ENCODE measurements at regions not wholly inside any gene's neighbourhood (a gene's known extent, or its start where the extent isn't known, plus 50 kb on each side); places are given as distances from the start of the nearest gene placed in this dataset.

- no peak for DNase-seq
Observed at GRCh38 chr9:20111173-20111843, 322.5 kb upstream of the SLC24A2 start.

GRCh38 chr9:20095430-20096092 is 306.7 kb upstream of the SLC24A2 start:
- DNase-seq = no peak

GRCh38 chr9:20092561-20092960 is 303.7 kb upstream of the SLC24A2 start:
- DNase-seq = no peak

GRCh38 chr9:20087481-20087880 is 298.6 kb upstream of the SLC24A2 start:
- no peak for DNase-seq

GRCh38 chr9:20085842-20086241 is 297.0 kb upstream of the SLC24A2 start:
- DNase-seq = no peak

- DNase-seq = no peak
Observed at GRCh38 chr9:20084125-20084524, 295.3 kb upstream of the SLC24A2 start.

GRCh38 chr9:20083390-20083789 is 294.6 kb upstream of the SLC24A2 start:
- DNase-seq = no peak

GRCh38 chr9:20082831-20083230 is 294.0 kb upstream of the SLC24A2 start:
- DNase-seq = no peak

- no peak for DNase-seq
Observed at GRCh38 chr9:20082406-20082805, 293.6 kb upstream of the SLC24A2 start.

- no peak for DNase-seq
Observed at GRCh38 chr9:20078246-20078645, 289.4 kb upstream of the SLC24A2 start.

GRCh38 chr9:20074291-20074690 is 285.5 kb upstream of the SLC24A2 start:
- no peak for DNase-seq

- DNase-seq = no peak
Observed at GRCh38 chr9:20070336-20070735, 281.5 kb upstream of the SLC24A2 start.

GRCh38 chr9:20065796-20066700 is 277.2 kb upstream of the SLC24A2 start:
- no peak for DNase-seq

GRCh38 chr9:20065046-20065445 is 276.2 kb upstream of the SLC24A2 start:
- no peak for DNase-seq

GRCh38 chr9:20054734-20055133 is 265.9 kb upstream of the SLC24A2 start:
- DNase-seq = no peak

- no peak for DNase-seq
Observed at GRCh38 chr9:20048985-20049384, 260.1 kb upstream of the SLC24A2 start.

GRCh38 chr9:20048437-20048836 is 259.6 kb upstream of the SLC24A2 start:
- DNase-seq = no peak

- DNase-seq = no peak
Observed at GRCh38 chr9:20044686-20045085, 255.8 kb upstream of the SLC24A2 start.

- DNase-seq = no peak
Observed at GRCh38 chr9:20043461-20043860, 254.6 kb upstream of the SLC24A2 start.

- no peak for DNase-seq
Observed at GRCh38 chr9:20043035-20043434, 254.2 kb upstream of the SLC24A2 start.

GRCh38 chr9:20042128-20042711 is 253.4 kb upstream of the SLC24A2 start:
- no peak for DNase-seq

GRCh38 chr9:20041697-20042081 is 252.9 kb upstream of the SLC24A2 start:
- DNase-seq = no peak

- no peak for DNase-seq
Observed at GRCh38 chr9:20040991-20041696, 252.3 kb upstream of the SLC24A2 start.
